VCaP (cell line): ENCODE measurements at regions not wholly inside any gene's neighbourhood (a gene's known extent, or its start where the extent isn't known, plus 50 kb on each side); places are given as distances from the start of the nearest gene placed in this dataset.
"Not testable (repeated sequence)": the region's sequence is repeated elsewhere in the genome, so short reads cannot be mapped to it uniquely, and the experiment has no call there.

Experiments used
- H3K27ac ChIP-seq: fragments of 450-650 bp; 2 replicates; pipeline ENCODE4 v1.5.1; 2017
- CTCF ChIP-seq: fragments of 450-650 bp; conservative IDR thresholded peaks from 2 replicates; pipeline ENCODE4 v1.5.1; 2017; ENCODE audit warnings: mild to moderate bottlenecking, moderate library complexity

GRCh38 chr2:118423776-118424175 lies 335.5 kb downstream of the INSIG2 start:
- no peak for TF ChIP-seq CTCF
- no peak overlapping the region for H3K27ac ChIP-seq

GRCh38 chr2:118421648-118422047 lies 333.4 kb downstream of the INSIG2 start:
- TF ChIP-seq CTCF: no peak
- no peak overlapping the region for H3K27ac ChIP-seq

- TF ChIP-seq CTCF: no peak
- no peak overlapping the region for H3K27ac ChIP-seq
Observed at GRCh38 chr2:118417406-118418120, 329.3 kb downstream of the INSIG2 start.

GRCh38 chr2:118415186-118415585 lies 326.9 kb downstream of the INSIG2 start:
- H3K27ac ChIP-seq: not testable (repeated sequence)

GRCh38 chr2:118403658-118404451 lies 315.6 kb downstream of the INSIG2 start:
- H3K27ac ChIP-seq: no peak overlapping the region
- TF ChIP-seq CTCF: no peak

GRCh38 chr2:118388771-118389170 lies 300.5 kb downstream of the INSIG2 start:
- TF ChIP-seq CTCF: no peak
- no peak overlapping the region for H3K27ac ChIP-seq

GRCh38 chr2:118387509-118387908 lies 299.2 kb downstream of the INSIG2 start:
- no peak for TF ChIP-seq CTCF
- no peak overlapping the region for H3K27ac ChIP-seq
